H1 (cell line): ENCODE measurements at regions not wholly inside any gene's neighbourhood (a gene's known extent, or its start where the extent isn't known, plus 50 kb on each side); places are given as distances from the start of the nearest gene placed in this dataset.

ENCODE experiments used
- CTCF ChIA-PET: fragments of 300-600 bp; sonication (Branson Sonifier 250); formaldehyde crosslinking; loops from one replicate; lab custom pipeline; 2021; ENCODE audit not compliant: partially characterized antibody; lab: Charles Lee
- POLR2A ChIA-PET: fragments of 300-600 bp; sonication (Branson Sonifier 250); formaldehyde crosslinking; loops from one replicate; lab custom pipeline; 2021; ENCODE audit warnings: inconsistent platforms; ENCODE audit not compliant: partially characterized antibody; lab: Charles Lee
- DNase-seq, 2 experiments: peaks; one replicate each; pipeline versions ENCODE4 v3.0.0 to v3.0.0-alpha.2; 2010 to 2022; ENCODE audit warnings: low spot score in 2 of 2, low read depth in 1 of 2, mixed read lengths in 1 of 2
- FAIRE-seq: peaks from 2 replicates; lab custom pipeline; 2011; peaks lifted over from hg19 to GRCh38; lab: Jason Lieb, UNC
- H2AFZ ChIP-seq: 2 replicates; pipeline ENCODE4 v1.8.1; 2012; ENCODE audit warnings: low read length, inconsistent platforms
- H2AK5ac ChIP-seq: 2 replicates; pipeline ENCODE4 v1.6.1; 2013; ENCODE audit warnings: low read depth, low read length
- H2BK120ac ChIP-seq: replicated peaks from 2 replicates; pipeline ENCODE3; 2013; ENCODE audit warnings: low read depth, low read length, inconsistent platforms
- H2BK12ac ChIP-seq: 2 replicates; pipeline ENCODE4 v1.6.1; 2013; ENCODE audit warnings: low read depth, low read length
- H2BK15ac ChIP-seq: 2 replicates; pipeline ENCODE4 v1.6.1; 2013; ENCODE audit warnings: low read length
- H2BK20ac ChIP-seq: 2 replicates; pipeline ENCODE4 v1.6.1; 2013; ENCODE audit warnings: low read length
- H2BK5ac ChIP-seq: 2 replicates; pipeline ENCODE4 v1.6.1; 2013; ENCODE audit warnings: low read depth, low read length
- H3K14ac ChIP-seq: 2 replicates; pipeline ENCODE4 v1.6.1; 2013; ENCODE audit warnings: inconsistent platforms; ENCODE audit not compliant: insufficient read length
- H3K18ac ChIP-seq: 2 replicates; pipeline ENCODE4 v1.6.1; 2013; ENCODE audit warnings: low read length; ENCODE audit errors: extremely low read depth
- H3K23ac ChIP-seq: 2 replicates; pipeline ENCODE4 v1.6.1; 2013; ENCODE audit warnings: inconsistent platforms; ENCODE audit not compliant: insufficient read length
- H3K23me2 ChIP-seq: 2 replicates; pipeline ENCODE4 v1.6.1; 2013; ENCODE audit warnings: low read depth, low read length
- H3K27ac ChIP-seq: 2 replicates; pipeline ENCODE4 v1.6.1; 2011; ENCODE audit warnings: low read depth, low read length, inconsistent platforms
- H3K27me3 ChIP-seq, 4 experiments: replicated peaks in 1 of 4; 1 replicate in 1 of 4; 2 replicates in 3 of 4; pipeline versions ENCODE4 v1.6.1 to v1.8.1; 2011 to 2013; ENCODE audit warnings: low read length in 3 of 4, mild to moderate bottlenecking in 3 of 4, inconsistent platforms in 2 of 4, mixed read lengths in 2 of 4, moderate library complexity in 1 of 4; ENCODE audit not compliant: control insufficient read depth in 3 of 4, insufficient read depth in 3 of 4; ENCODE audit errors: extremely low read depth in 1 of 4
- H3K36me3 ChIP-seq, 4 experiments: 2 replicates each; pipeline versions ENCODE4 v1.6.1 to v1.8.1; 2011 to 2013; ENCODE audit warnings: mild to moderate bottlenecking in 4 of 4, low read length in 3 of 4, moderate library complexity in 2 of 4, control low read depth in 1 of 4, inconsistent platforms in 1 of 4; ENCODE audit not compliant: insufficient read depth in 4 of 4, control insufficient read depth in 2 of 4
- H3K4ac ChIP-seq: replicated peaks from 2 replicates; pipeline ENCODE3; 2013; ENCODE audit warnings: low read length, low read depth, mixed read lengths, inconsistent platforms; ENCODE audit not compliant: insufficient read length
- H3K4me1 ChIP-seq, 4 experiments: replicated peaks in 1 of 4; 1 replicate in 1 of 4; 2 replicates in 3 of 4; pipeline versions ENCODE4 v1.6.1 to v1.8.1; 2011 to 2013; ENCODE audit warnings: low read length in 3 of 4, inconsistent platforms in 2 of 4, mixed read lengths in 1 of 4; ENCODE audit not compliant: insufficient read depth in 4 of 4, control insufficient read depth in 3 of 4
- H3K4me2 ChIP-seq, 2 experiments: 2 replicates each; pipeline versions ENCODE4 v1.6.1 to v1.8.1; 2011 to 2013; ENCODE audit warnings: low read depth in 2 of 2, low read length in 2 of 2, control low read depth in 1 of 2, inconsistent platforms in 1 of 2, mild to moderate bottlenecking in 1 of 2; ENCODE audit not compliant: insufficient read depth in 1 of 2
- H3K4me3 ChIP-seq, 4 experiments: fragments of 200-600, 300-600 bp in 1 of 4; sonication (generic), shearing (Covaris generic), sonication (Bioruptor Twin) in 1 of 4; 2 replicates each; pipeline versions ENCODE4 v1.5.1 to v1.8.1; 2011 to 2016; ENCODE audit warnings: low read length in 4 of 4, low read depth in 3 of 4, control low read depth in 2 of 4, inconsistent platforms in 2 of 4, mild to moderate bottlenecking in 2 of 4, mixed read lengths in 1 of 4, moderate library complexity in 1 of 4; ENCODE audit not compliant: insufficient read depth in 2 of 4; ENCODE audit errors: extremely low read depth in 1 of 4
- H3K56ac ChIP-seq: replicated peaks from 2 replicates; pipeline ENCODE3; 2013; ENCODE audit warnings: low read depth, mild to moderate bottlenecking, mixed read lengths, low read length, inconsistent platforms; ENCODE audit not compliant: insufficient read length
- H3K79me1 ChIP-seq: 2 replicates; pipeline ENCODE4 v1.6.1; 2013; ENCODE audit warnings: low read depth, low read length, control low read depth
- H3K79me2 ChIP-seq, 2 experiments: 2 replicates each; pipeline versions ENCODE4 v1.6.1 to v1.8.1; 2012 to 2013; ENCODE audit warnings: low read length in 2 of 2, mild to moderate bottlenecking in 2 of 2, inconsistent platforms in 1 of 2; ENCODE audit not compliant: insufficient read depth in 2 of 2, control insufficient read depth in 1 of 2
- H3K9ac ChIP-seq, 4 experiments: replicated peaks in 1 of 4; 1 replicate in 1 of 4; 2 replicates in 3 of 4; pipeline versions ENCODE4 v1.6.1 to v1.8.1; 2011 to 2013; ENCODE audit warnings: low read depth in 3 of 4, low read length in 3 of 4, control low read depth in 2 of 4, mild to moderate bottlenecking in 2 of 4, moderate library complexity in 2 of 4, inconsistent platforms in 1 of 4; ENCODE audit errors: extremely low read depth in 1 of 4
- H3K9me3 ChIP-seq, 2 experiments: 2 replicates each; pipeline versions ENCODE4 v1.6.1 to v1.8.1; 2012 to 2013; ENCODE audit warnings: mild to moderate bottlenecking in 2 of 2, moderate library complexity in 2 of 2, control low read depth in 1 of 2, inconsistent platforms in 1 of 2, low read depth in 1 of 2, low read length in 1 of 2, mixed read lengths in 1 of 2; ENCODE audit not compliant: insufficient read depth in 2 of 2
- H4K20me1 ChIP-seq, 2 experiments: replicated peaks in 1 of 2; 2 replicates each; pipeline versions ENCODE3 to v1.8.1; 2011 to 2013; ENCODE audit warnings: inconsistent platforms in 2 of 2, low read length in 2 of 2, mild to moderate bottlenecking in 1 of 2; ENCODE audit not compliant: insufficient read depth in 2 of 2, control insufficient read depth in 1 of 2
- H4K5ac ChIP-seq: 2 replicates; pipeline ENCODE4 v1.6.1; 2013; ENCODE audit warnings: low read length, low read depth, mixed read lengths, inconsistent platforms; ENCODE audit not compliant: insufficient read length
- H4K8ac ChIP-seq: 2 replicates; pipeline ENCODE4 v1.8.0; 2013; ENCODE audit warnings: mild to moderate bottlenecking, moderate library complexity, low read length, inconsistent platforms; ENCODE audit not compliant: insufficient read depth; ENCODE audit errors: extremely low read depth
- H4K91ac ChIP-seq: replicated peaks from 2 replicates; pipeline ENCODE3; 2013; ENCODE audit warnings: low read length, mixed read lengths, inconsistent platforms; ENCODE audit not compliant: insufficient read length
- BACH1 ChIP-seq: IDR thresholded peaks from 2 replicates; pipeline ENCODE4 v1.6.1; 2012; ENCODE audit warnings: low read length, improper control_type of control experiment
- MAFK ChIP-seq: IDR thresholded peaks from 2 replicates; pipeline ENCODE4 v1.6.1; 2012; ENCODE audit warnings: low read depth, mild to moderate bottlenecking, improper control_type of control experiment, low read length
- NANOG ChIP-seq: IDR thresholded peaks from 2 replicates; pipeline ENCODE4 v1.6.1; 2011; ENCODE audit warnings: low read length, low read depth, mild to moderate bottlenecking, inconsistent platforms; ENCODE audit not compliant: insufficient read depth, poor library complexity, severe bottlenecking
- PHF8 ChIP-seq: fragments of 200-600 bp; sonication (generic); conservative IDR thresholded peaks from 2 replicates; pipeline ENCODE4 v1.7.1; 2012; ENCODE audit warnings: low read depth, mild to moderate bottlenecking, inconsistent platforms, low read length, moderate library complexity
- RBBP5 ChIP-seq: IDR thresholded peaks from 2 replicates; pipeline ENCODE4 v1.7.1; 2012; ENCODE audit warnings: low read depth, mild to moderate bottlenecking, inconsistent platforms, low read length, moderate library complexity, borderline replicate concordance
- SUZ12 ChIP-seq: fragments of 200-600 bp; sonication (generic); IDR thresholded peaks from 2 replicates; pipeline ENCODE4 v1.6.1; 2012; ENCODE audit warnings: mild to moderate bottlenecking, inconsistent platforms, low read length, moderate library complexity, mixed read lengths
- TCF12 ChIP-seq: IDR thresholded peaks from 2 replicates; pipeline ENCODE4 v1.6.1; 2011; ENCODE audit warnings: low read depth, mild to moderate bottlenecking, low read length
- YY1 ChIP-seq: IDR thresholded peaks from 2 replicates; pipeline ENCODE4 v1.6.1; 2011; ENCODE audit warnings: low read depth, mild to moderate bottlenecking, low read length
- TF ChIP-seq, protein P1 (sequence below): IDR thresholded peaks from 2 replicates; pipeline ENCODE4 v1.6.1; 2012; ENCODE audit warnings: inconsistent platforms

DNA sequence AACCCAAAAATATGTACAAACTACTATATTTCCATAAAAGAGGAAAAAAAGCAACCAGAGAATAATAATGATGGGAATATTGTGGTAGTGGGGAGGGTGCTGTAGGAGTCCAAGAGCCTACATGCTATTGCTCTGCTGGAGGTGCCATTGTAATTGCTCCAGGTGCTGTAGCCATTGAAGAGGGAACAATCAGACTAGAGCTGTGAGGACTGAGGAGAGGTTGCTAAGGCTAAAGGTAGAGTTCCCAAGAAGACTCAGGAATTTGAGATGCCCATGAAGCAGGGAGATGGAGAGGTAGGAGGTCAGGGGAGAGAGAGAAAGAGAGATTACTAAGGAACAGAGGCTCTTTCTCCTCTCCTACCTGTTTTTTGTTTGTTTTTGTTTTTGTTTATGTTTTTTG is 394.0 kb downstream of the DMRTA1 start:
- TF ChIP-seq, protein P1, sequence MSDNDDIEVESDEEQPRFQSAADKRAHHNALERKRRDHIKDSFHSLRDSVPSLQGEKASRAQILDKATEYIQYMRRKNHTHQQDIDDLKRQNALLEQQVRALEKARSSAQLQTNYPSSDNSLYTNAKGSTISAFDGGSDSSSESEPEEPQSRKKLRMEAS, result no peak
- 0 out of 2 replicates have a peak, but pooled peaks have one; percentile 12 for TF ChIP-seq YY1
- 0 out of 2 replicates have a peak, but pooled peaks have one; percentile 25 for TF ChIP-seq TCF12
- TF ChIP-seq NANOG, result peak; percentile 6
- TF ChIP-seq PHF8, result no peak
- no peak for TF ChIP-seq BACH1
- TF ChIP-seq SUZ12, result no peak
- no peak for TF ChIP-seq MAFK
- TF ChIP-seq RBBP5, result no peak
- no peaks in the 10 kb centered on the region; a peak in 1 of 8 replicates for H3K36me3 ChIP-seq
- no peak overlapping the region for H3K4me3 ChIP-seq
- H2BK5ac ChIP-seq, result no peak overlapping the region
- no peak overlapping the region for H4K5ac ChIP-seq
- FAIRE-seq, result peak; percentile 50
- DNase-seq, result no peak
- H3K14ac ChIP-seq, result no peak overlapping the region
- H3K4me2 ChIP-seq, result no peak overlapping the region
- no peak overlapping the region for H2BK20ac ChIP-seq
- CTCF ChIA-PET, result no interaction called here
- POLR2A ChIA-PET, result no interaction called here
- H3K79me2 ChIP-seq, result no peaks in the 10 kb centered on the region
- no peak overlapping the region for H4K91ac ChIP-seq
- H4K20me1 ChIP-seq, result no peaks in the 10 kb centered on the region
- H3K4ac ChIP-seq, result no peak overlapping the region
- H2AFZ ChIP-seq, result no peak overlapping the region
- no peak overlapping the region for H2BK120ac ChIP-seq
- no peak overlapping the region for H4K8ac ChIP-seq
- no peak overlapping the region for H2BK12ac ChIP-seq
- no peak overlapping the region for H3K18ac ChIP-seq
- H3K27me3 ChIP-seq, result no peaks in the 10 kb centered on the region
- H3K4me1 ChIP-seq, result no peaks in the 10 kb centered on the region
- no peak overlapping the region for H3K9ac ChIP-seq
- no peak overlapping the region for H3K56ac ChIP-seq
- no peak overlapping the region for H3K23ac ChIP-seq
- peaks cover 15% of the 10 kb centered on the region in 2 experiments for H3K9me3 ChIP-seq
- no peak overlapping the region for H2AK5ac ChIP-seq
- H3K23me2 ChIP-seq, result no peaks in the 10 kb centered on the region
- no peak overlapping the region for H2BK15ac ChIP-seq
- H3K79me1 ChIP-seq, result no peaks in the 10 kb centered on the region
- no peak overlapping the region for H3K27ac ChIP-seq
